HFF-Myc (cell line): ENCODE measurements at regions not wholly inside any gene's neighbourhood (a gene's known extent, or its start where the extent isn't known, plus 50 kb on each side); places are given as distances from the start of the nearest gene placed in this dataset.

Experiments
- DNase-seq: peaks from one replicate; pipeline ENCODE4 v3.0.0-alpha.2; 2011; ENCODE audit warnings: low read depth; ENCODE audit errors: extremely low read depth
- H3K4me3 ChIP-seq: replicated peaks from 2 replicates; pipeline ENCODE4 v1.5.1; 2011; ENCODE audit warnings: low read depth, mild to moderate bottlenecking, control low read depth, low read length
- CTCF ChIP-seq: IDR thresholded peaks from 2 replicates; pipeline ENCODE4 v1.5.1; 2012; ENCODE audit warnings: mild to moderate bottlenecking, low read depth, low read length, control low read depth; ENCODE audit errors: missing control alignments

GRCh38 chr2:137812517-137812916 is 151.8 kb upstream of the HNMT start:
- no peak overlapping the region for H3K4me3 ChIP-seq
- DNase-seq, result no peak
- no peak for TF ChIP-seq CTCF

GRCh38 chr2:137813176-137813575 is 151.1 kb upstream of the HNMT start:
- no peak overlapping the region for H3K4me3 ChIP-seq
- TF ChIP-seq CTCF, result no peak
- no peak for DNase-seq

- no peak for TF ChIP-seq CTCF
- DNase-seq, result no peak
- H3K4me3 ChIP-seq, result no peak overlapping the region
These were observed 147.2 kb upstream of the HNMT start for GRCh38 chr2:137817058-137817457.

GRCh38 chr2:137823196-137823595 is 141.1 kb upstream of the HNMT start:
- no peak for DNase-seq
- H3K4me3 ChIP-seq, result no peak overlapping the region
- TF ChIP-seq CTCF, result no peak

GRCh38 chr2:137824501-137824900 is 139.8 kb upstream of the HNMT start:
- DNase-seq, result no peak
- TF ChIP-seq CTCF, result no peak
- no peak overlapping the region for H3K4me3 ChIP-seq

- no peak for TF ChIP-seq CTCF
- DNase-seq, result no peak
- H3K4me3 ChIP-seq, result no peak overlapping the region
These were observed 137.6 kb upstream of the HNMT start for GRCh38 chr2:137826373-137827372.
